OCI-LY1 (cell line): ENCODE measurements at regions not wholly inside any gene's neighbourhood (a gene's known extent, or its start where the extent isn't known, plus 50 kb on each side); places are given as distances from the start of the nearest gene placed in this dataset.

Experiments used
- H2AFZ ChIP-seq: fragments of 200-600 bp; sonication (generic), shearing (Covaris generic); 2 replicates; pipeline ENCODE4 v1.6.0; 2014; ENCODE audit warnings: antibody characterized with exemption, mild to moderate bottlenecking, low read length
- H3F3A ChIP-seq: fragments of 200-600 bp; sonication (generic), shearing (Covaris generic); 2 replicates; pipeline ENCODE4 v1.6.0; 2014; ENCODE audit warnings: mild to moderate bottlenecking, antibody characterized with exemption, low read length, moderate library complexity; ENCODE audit not compliant: insufficient read depth
- H3K27ac ChIP-seq: fragments of 200-600 bp; sonication (generic); 2 replicates; pipeline ENCODE4 v1.5.1; 2014; ENCODE audit warnings: low read length, mixed run types, mild to moderate bottlenecking, low read depth; ENCODE audit not compliant: poor library complexity, severe bottlenecking
- H3K27me3 ChIP-seq: fragments of 200-600 bp; sonication (generic); 2 replicates; pipeline ENCODE4 v1.6.0; 2014; ENCODE audit warnings: antibody characterized with exemption, mild to moderate bottlenecking, low read length, moderate library complexity; ENCODE audit not compliant: insufficient read depth
- H3K36me3 ChIP-seq: fragments of 200-600 bp; sonication (generic); 2 replicates; pipeline ENCODE4 v1.6.1; 2014; ENCODE audit warnings: mild to moderate bottlenecking, antibody characterized with exemption, low read length, moderate library complexity, mixed read lengths; ENCODE audit not compliant: insufficient read depth
- H3K4me1 ChIP-seq: fragments of 200-600 bp; sonication (generic); 2 replicates; pipeline ENCODE4 v1.5.1; 2014; ENCODE audit warnings: mild to moderate bottlenecking, low read length, moderate library complexity; ENCODE audit not compliant: insufficient read depth, severe bottlenecking
- H3K4me2 ChIP-seq: fragments of 200-600 bp; sonication (generic), shearing (Covaris generic); 2 replicates; pipeline ENCODE4 v1.6.1; 2014; ENCODE audit warnings: low read length
- H3K4me3 ChIP-seq: fragments of 200-600 bp; sonication (generic); 2 replicates; pipeline ENCODE4 v1.5.1; 2014; ENCODE audit warnings: low read length, low read depth, mild to moderate bottlenecking, mixed read lengths; ENCODE audit not compliant: poor library complexity, severe bottlenecking
- H3K79me2 ChIP-seq: fragments of 200-600 bp; shearing (Covaris generic); 2 replicates; pipeline ENCODE4 v1.6.1; 2016; ENCODE audit warnings: mixed run types, low read length, mixed read lengths; ENCODE audit not compliant: insufficient read depth
- H3K9ac ChIP-seq: fragments of 200-600 bp; sonication (generic), shearing (Covaris generic); 2 replicates; pipeline ENCODE4 v1.6.1; 2014; ENCODE audit warnings: mild to moderate bottlenecking, low read length, mixed read lengths
- H3K9me2 ChIP-seq: fragments of 200-600 bp; sonication (generic), shearing (Covaris generic); 2 replicates; pipeline ENCODE4 v1.6.1; 2014; ENCODE audit warnings: low read depth, mild to moderate bottlenecking, low read length, mixed read lengths
- H3K9me3 ChIP-seq: fragments of 200-600 bp; shearing (Covaris generic); 2 replicates; pipeline ENCODE4 v1.6.1; 2014; ENCODE audit warnings: low read length, mixed read lengths
- H4K20me1 ChIP-seq: fragments of 200-600 bp; sonication (generic), shearing (Covaris generic); 2 replicates; pipeline ENCODE4 v1.6.0; 2016; ENCODE audit warnings: mild to moderate bottlenecking, low read length; ENCODE audit not compliant: insufficient read depth
- EZH2 ChIP-seq: fragments of 200-600 bp; sonication (generic), shearing (Covaris generic); IDR thresholded peaks from 2 replicates; pipeline ENCODE4 v1.8.0; 2017; ENCODE audit warnings: borderline replicate concordance, mixed run types, mild to moderate bottlenecking, antibody characterized with exemption, low read length, moderate library complexity, mixed read lengths
- TF ChIP-seq, protein P1 (sequence below): fragments of 200-600 bp; sonication (generic), shearing (Covaris generic); IDR thresholded peaks from 2 replicates; pipeline ENCODE4 v1.5.1; 2017; ENCODE audit warnings: mild to moderate bottlenecking, antibody characterized with exemption, low read length, moderate library complexity, mixed read lengths

GRCh38 chr1:29501227-29501976, 265.1 kb downstream of the PTPRU start:
- Histone ChIP-seq H3K9me3 (no peaks in the 10 kb centered on the region), H3K4me2 (no peak overlapping the region), H3K27me3 (no peaks in the 10 kb centered on the region; the same call in 1 of the 2 replicates), H3K79me2 (no peaks in the 10 kb centered on the region), H3K9me2 (no peaks in the 10 kb centered on the region), H3K27ac (no peak overlapping the region), H3K9ac (no peak overlapping the region), H4K20me1 (no peaks in the 10 kb centered on the region), H3K4me3 (no peak overlapping the region), H3K4me1 (no peaks in the 10 kb centered on the region), H3F3A (no peaks in the 10 kb centered on the region), H2AFZ (no peak overlapping the region), H3K36me3 (no peaks in the 10 kb centered on the region)
- no peak for TF ChIP-seq EZH2
- TF ChIP-seq, protein P1, sequence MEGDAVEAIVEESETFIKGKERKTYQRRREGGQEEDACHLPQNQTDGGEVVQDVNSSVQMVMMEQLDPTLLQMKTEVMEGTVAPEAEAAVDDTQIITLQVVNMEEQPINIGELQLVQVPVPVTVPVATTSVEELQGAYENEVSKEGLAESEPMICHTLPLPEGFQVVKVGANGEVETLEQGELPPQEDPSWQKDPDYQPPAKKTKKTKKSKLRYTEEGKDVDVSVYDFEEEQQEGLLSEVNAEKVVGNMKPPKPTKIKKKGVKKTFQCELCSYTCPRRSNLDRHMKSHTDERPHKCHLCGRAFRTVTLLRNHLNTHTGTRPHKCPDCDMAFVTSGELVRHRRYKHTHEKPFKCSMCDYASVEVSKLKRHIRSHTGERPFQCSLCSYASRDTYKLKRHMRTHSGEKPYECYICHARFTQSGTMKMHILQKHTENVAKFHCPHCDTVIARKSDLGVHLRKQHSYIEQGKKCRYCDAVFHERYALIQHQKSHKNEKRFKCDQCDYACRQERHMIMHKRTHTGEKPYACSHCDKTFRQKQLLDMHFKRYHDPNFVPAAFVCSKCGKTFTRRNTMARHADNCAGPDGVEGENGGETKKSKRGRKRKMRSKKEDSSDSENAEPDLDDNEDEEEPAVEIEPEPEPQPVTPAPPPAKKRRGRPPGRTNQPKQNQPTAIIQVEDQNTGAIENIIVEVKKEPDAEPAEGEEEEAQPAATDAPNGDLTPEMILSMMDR = no peak

- H3K9me2 ChIP-seq = no peaks in the 10 kb centered on the region
- H3K79me2 ChIP-seq = no peaks in the 10 kb centered on the region
- H3K9ac ChIP-seq = no peak overlapping the region
- H3K4me1 ChIP-seq = no peaks in the 10 kb centered on the region
- no peak overlapping the region for H2AFZ ChIP-seq
- no peaks in the 10 kb centered on the region; the same call in 1 of the 2 replicates for H3K27me3 ChIP-seq
- H3K9me3 ChIP-seq = no peaks in the 10 kb centered on the region
- no peaks in the 10 kb centered on the region for H3K36me3 ChIP-seq
- no peak overlapping the region for H3K4me2 ChIP-seq
- no peak for TF ChIP-seq EZH2
- TF ChIP-seq, protein P1 = no peak
- H3F3A ChIP-seq = no peaks in the 10 kb centered on the region
- H3K27ac ChIP-seq = no peak overlapping the region
- no peaks in the 10 kb centered on the region for H4K20me1 ChIP-seq
- no peak overlapping the region for H3K4me3 ChIP-seq
Observed at GRCh38 chr1:29500651-29501050, 264.3 kb downstream of the PTPRU start.

GRCh38 chr1:29500041-29500440, 263.7 kb downstream of the PTPRU start:
- Histone ChIP-seq H3K27me3 (no peaks in the 10 kb centered on the region; the same call in 1 of the 2 replicates), H3K27ac (no peak overlapping the region), H3K4me3 (no peak overlapping the region), H3K9me2 (no peaks in the 10 kb centered on the region), H3K36me3 (no peaks in the 10 kb centered on the region), H3K79me2 (no peaks in the 10 kb centered on the region), H3K9me3 (no peaks in the 10 kb centered on the region), H2AFZ (no peak overlapping the region), H3K9ac (no peak overlapping the region), H4K20me1 (no peaks in the 10 kb centered on the region), H3K4me2 (no peak overlapping the region), H3K4me1 (no peaks in the 10 kb centered on the region), H3F3A (no peaks in the 10 kb centered on the region)
- TF ChIP-seq, protein P1 = no peak
